ENCODE measurements at regions not wholly inside any gene's neighbourhood (a gene's known extent, or its start where the extent isn't known, plus 50 kb on each side); places are given as distances from the start of the nearest gene placed in this dataset.

DNA sequence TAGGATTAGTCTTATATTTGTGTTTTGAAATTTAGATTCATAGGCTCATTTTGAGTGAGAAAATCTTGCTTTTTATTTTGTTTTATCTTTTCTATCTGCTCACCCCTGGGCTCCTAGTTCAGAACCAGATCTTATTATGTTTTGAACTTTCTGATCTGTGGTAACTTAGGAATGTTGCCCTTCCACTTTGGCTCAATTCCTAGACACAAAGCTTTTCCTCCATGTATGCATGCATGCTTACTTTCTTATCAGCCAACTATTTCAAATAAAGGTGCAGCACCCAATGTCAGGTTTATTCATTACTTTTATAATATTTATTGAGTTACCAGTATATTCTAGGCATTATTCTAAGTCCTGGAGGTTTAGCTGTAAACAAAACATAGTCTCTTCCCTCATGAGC lies 374.8 kb upstream of the KIAA1217 start:
- TF ChIP-seq CTCF (IDR thresholded peaks at IDR 0.05 in 4 of 5, conservative IDR thresholded peaks at IDR 0.05 in 1 of 5) (no peak), POLR2A (IDR thresholded peaks at IDR 0.05) (no peak)

Data from gastrocnemius medialis (tissue), 4 donors.